ENCODE measurements at regions not wholly inside any gene's neighbourhood (a gene's known extent, or its start where the extent isn't known, plus 50 kb on each side); places are given as distances from the start of the nearest gene placed in this dataset.
"Not testable (repeated sequence)": the region's sequence is repeated elsewhere in the genome, so short reads cannot be mapped to it uniquely, and the experiment has no call there.

- DNase-seq (no peak), ATAC-seq (no peak)
These were observed 326.7 kb upstream of the ROPN1 start for GRCh38 chr3:124318656-124319055.

- no peak for ATAC-seq
These were observed 329.1 kb upstream of the ROPN1 start for GRCh38 chr3:124320976-124321375.

GRCh38 chr3:124322309-124322880 lies 330.5 kb upstream of the ROPN1 start:
- DNase-seq (no peak), ATAC-seq (no peak)

More at GRCh38 chr3:124320976-124321375, 329.1 kb upstream of the ROPN1 start:
- DNase-seq = no peak

- no peak for ATAC-seq
These were observed 331.0 kb upstream of the ROPN1 start for GRCh38 chr3:124322966-124323365.

GRCh38 chr3:124325248-124325647 lies 333.3 kb upstream of the ROPN1 start:
- no peak for DNase-seq
- no peak for ATAC-seq

More at GRCh38 chr3:124322966-124323365, 331.0 kb upstream of the ROPN1 start:
- DNase-seq = no peak

GRCh38 chr3:124329723-124330122 lies 337.8 kb upstream of the ROPN1 start:
- no peak for ATAC-seq
- no peak for DNase-seq

GRCh38 chr3:124333931-124334640 lies 342.2 kb upstream of the ROPN1 start:
- DNase-seq = no peak
- no peak for ATAC-seq

GRCh38 chr3:124336067-124336656 lies 344.2 kb upstream of the ROPN1 start:
- ATAC-seq (no peak), DNase-seq (no peak)

- no peak for ATAC-seq
- no peak for DNase-seq
These were observed 353.9 kb upstream of the ROPN1 start for GRCh38 chr3:124345845-124346244.

GRCh38 chr3:124346487-124346886 lies 354.6 kb upstream of the ROPN1 start:
- ATAC-seq = no peak
- DNase-seq = no peak

- ATAC-seq (no peak), DNase-seq (no peak)
These were observed 355.5 kb upstream of the ROPN1 start for GRCh38 chr3:124347418-124347817.

- ATAC-seq, DNase-seq: not testable (repeated sequence)
These were observed 356.6 kb upstream of the ROPN1 start for GRCh38 chr3:124348555-124348954.

GRCh38 chr3:124351430-124352148 lies 359.7 kb upstream of the ROPN1 start:
- ATAC-seq (no peak), DNase-seq (no peak)

- DNase-seq = no peak
- no peak for ATAC-seq
These were observed 360.2 kb upstream of the ROPN1 start for GRCh38 chr3:124352149-124352539.

- ATAC-seq = no peak
- DNase-seq = no peak
These were observed 361.8 kb upstream of the ROPN1 start for GRCh38 chr3:124353691-124354090.

GRCh38 chr3:124354150-124354549 lies 362.2 kb upstream of the ROPN1 start:
- no peak for ATAC-seq

GRCh38 chr3:124358156-124358555 lies 366.2 kb upstream of the ROPN1 start:
- ATAC-seq (no peak), DNase-seq (no peak)

More at GRCh38 chr3:124354150-124354549, 362.2 kb upstream of the ROPN1 start:
- no peak for DNase-seq

- ATAC-seq (no peak), DNase-seq (no peak)
These were observed 368.2 kb upstream of the ROPN1 start for GRCh38 chr3:124360155-124360554.

GRCh38 chr3:124360563-124360962 lies 368.6 kb upstream of the ROPN1 start:
- DNase-seq = no peak
- no peak for ATAC-seq

- DNase-seq = no peak
- no peak for ATAC-seq
These were observed 368.7 kb upstream of the UMPS start for GRCh38 chr3:124361566-124361965.

GRCh38 chr3:124362455-124362854 lies 367.8 kb upstream of the UMPS start:
- ATAC-seq (no peak), DNase-seq (no peak)

GRCh38 chr3:124363476-124363875 lies 366.8 kb upstream of the UMPS start:
- ATAC-seq (no peak), DNase-seq (no peak)

Measured in stimulated activated naive CD8-positive, alpha-beta T cell treated with anti-CD3 and anti-CD28 coated beads, Interleukin-15, Interleukin-2, amounts not matched to agents 100 U/mL and 50 U/mL, for 24 hours (primary cell).